GM18511 (cell line): ENCODE measurements at regions not wholly inside any gene's neighbourhood (a gene's known extent, or its start where the extent isn't known, plus 50 kb on each side); places are given as distances from the start of the nearest gene placed in this dataset.

Experiments used
- ATAC-seq: cut with Tn5 transposase; IDR thresholded peaks from one replicate; pipeline ENCODE4 v1.9.1; 2021; ENCODE audit warnings: mild to moderate bottlenecking, moderate library complexity; ENCODE audit not compliant: unreplicated experiment

DNA sequence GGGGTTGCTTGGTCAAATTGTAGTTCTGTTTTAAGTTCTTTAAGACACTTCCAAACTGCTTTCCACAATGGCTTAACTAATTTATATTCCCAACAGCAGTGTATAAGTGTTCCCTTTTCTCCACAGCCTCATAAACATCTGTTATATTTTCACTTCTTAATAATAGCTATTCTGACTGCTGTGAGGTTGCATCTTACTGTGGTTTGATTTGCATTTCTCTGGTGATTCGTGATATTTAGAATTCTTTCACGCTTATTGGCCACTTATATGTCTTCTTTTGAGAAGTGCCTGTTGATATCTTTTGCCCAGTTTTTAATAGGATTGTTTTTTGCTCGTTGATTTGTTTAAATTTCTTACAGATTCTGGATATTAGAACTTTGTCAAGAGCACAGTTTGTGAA, 278.6 kb upstream of the ITM2A start:
- peak; percentile 65 for ATAC-seq

DNA sequence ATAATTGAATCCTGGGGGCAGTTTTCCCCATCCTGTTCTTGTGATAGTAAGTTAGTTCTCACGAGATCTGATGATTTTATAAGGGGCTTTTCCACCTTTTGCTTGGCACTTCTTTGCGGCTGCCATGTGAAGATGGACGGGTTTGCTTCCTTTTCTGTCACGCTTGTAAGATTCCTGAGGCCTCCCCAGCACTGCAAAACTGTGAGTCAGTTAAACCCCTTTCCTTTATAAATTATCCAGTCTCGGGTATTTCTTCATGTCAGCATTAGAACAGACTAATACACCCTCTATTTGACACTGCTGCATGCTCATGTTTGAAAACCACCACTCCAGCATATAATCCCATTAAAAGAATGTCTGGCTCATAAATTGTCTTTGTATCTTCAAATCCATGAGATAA, 264.4 kb upstream of the ITM2A start:
- ATAC-seq, result no peak

GRCh38 chrX:79630033-79631009, 263.2 kb upstream of the ITM2A start:
- peak; percentile 93 for ATAC-seq

- no peak for ATAC-seq
Observed at GRCh38 chrX:79623098-79623762, 256.1 kb upstream of the ITM2A start.

DNA sequence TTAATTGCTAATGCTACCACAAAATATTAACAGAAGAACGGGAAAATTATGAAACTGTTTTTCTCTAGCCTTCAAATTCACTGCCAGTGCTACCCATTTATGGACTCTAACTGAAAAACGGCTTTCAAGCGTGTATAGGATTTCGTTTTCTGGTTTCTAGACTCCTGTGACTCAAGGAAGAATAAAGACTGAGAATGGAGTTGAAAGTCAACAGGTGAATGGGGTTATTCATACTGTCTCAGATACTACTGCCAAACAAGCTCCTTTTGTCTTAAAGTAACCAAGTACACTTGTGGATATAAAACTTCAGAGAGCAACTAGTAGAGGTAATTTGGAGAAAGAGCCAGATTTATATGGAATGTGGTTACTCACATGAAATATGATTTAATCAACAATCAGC, 251.1 kb upstream of the ITM2A start:
- ATAC-seq, result no peak

DNA sequence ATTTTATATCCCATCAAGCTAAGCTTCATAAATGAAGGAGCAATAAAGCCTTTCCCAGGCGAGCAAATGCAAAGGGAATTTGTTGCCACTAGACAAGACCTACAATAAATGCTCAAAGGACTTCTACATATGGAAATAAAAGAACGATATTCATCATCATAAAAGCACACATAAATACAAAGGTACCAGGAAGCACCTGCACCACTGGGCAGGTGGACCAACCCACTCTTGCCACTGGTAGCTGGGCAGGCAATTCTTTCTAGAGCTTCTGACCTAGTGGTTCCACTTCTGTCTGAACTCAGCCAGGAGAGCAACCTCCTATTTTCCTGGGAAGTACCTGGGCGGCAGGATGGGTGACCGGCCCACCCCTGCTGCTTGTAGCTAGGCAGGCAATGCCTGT, 237.2 kb upstream of the ITM2A start:
- ATAC-seq, result no peak

- ATAC-seq, result no peak
Observed at GRCh38 chrX:79601341-79602131, 234.4 kb upstream of the ITM2A start.

- no peak for ATAC-seq
Observed at GRCh38 chrX:79592259-79592658, 225.1 kb upstream of the ITM2A start.

GRCh38 chrX:79588233-79588632, 221.1 kb upstream of the ITM2A start:
- ATAC-seq, result no peak

- ATAC-seq, result no peak
Observed at GRCh38 chrX:79573760-79574159, 206.6 kb upstream of the ITM2A start.

GRCh38 chrX:79572566-79572965, 205.4 kb upstream of the ITM2A start:
- ATAC-seq, result no peak

- ATAC-seq, result no peak
Observed at GRCh38 chrX:79570524-79571240, 203.5 kb upstream of the ITM2A start.

DNA sequence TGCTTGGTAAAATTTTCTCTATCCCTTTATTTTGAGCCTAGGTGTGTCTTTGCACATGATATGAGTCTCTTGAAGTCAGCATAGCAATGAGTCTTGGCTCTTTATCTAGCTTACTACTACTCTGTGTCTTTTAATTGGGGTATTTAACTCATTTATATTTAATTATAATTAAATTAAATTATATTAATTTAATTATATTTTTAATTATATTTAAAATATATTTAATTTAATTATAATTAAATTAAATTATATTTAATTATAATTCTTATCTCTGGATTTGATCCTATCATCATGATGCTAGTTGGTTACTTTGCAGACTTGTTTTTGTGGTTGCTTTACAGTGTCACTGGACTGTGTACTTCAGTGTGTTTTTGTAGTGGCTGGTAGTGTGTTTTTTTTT, 201.2 kb upstream of the ITM2A start:
- no peak for ATAC-seq

- ATAC-seq, result no peak
Observed at GRCh38 chrX:79564362-79564761, 197.2 kb upstream of the ITM2A start.

DNA sequence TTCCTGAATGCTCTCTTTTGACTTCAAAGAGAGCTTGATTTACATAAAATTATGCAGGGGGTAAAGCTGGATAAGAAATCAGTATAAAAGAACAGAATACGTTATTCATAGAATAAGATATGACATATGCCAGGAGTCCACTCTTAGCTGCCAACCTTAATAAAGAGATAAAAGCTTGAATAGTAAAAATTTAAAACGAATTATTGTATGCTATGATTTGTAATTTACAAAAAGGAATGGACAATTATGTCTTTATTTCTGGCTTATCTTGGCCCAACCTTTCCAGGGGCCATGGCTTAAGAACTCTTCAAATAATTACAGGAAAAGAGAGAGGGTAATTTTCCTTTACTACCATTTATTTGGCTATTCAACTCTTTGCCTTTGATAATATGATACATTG, 192.2 kb upstream of the ITM2A start:
- ATAC-seq, result no peak

DNA sequence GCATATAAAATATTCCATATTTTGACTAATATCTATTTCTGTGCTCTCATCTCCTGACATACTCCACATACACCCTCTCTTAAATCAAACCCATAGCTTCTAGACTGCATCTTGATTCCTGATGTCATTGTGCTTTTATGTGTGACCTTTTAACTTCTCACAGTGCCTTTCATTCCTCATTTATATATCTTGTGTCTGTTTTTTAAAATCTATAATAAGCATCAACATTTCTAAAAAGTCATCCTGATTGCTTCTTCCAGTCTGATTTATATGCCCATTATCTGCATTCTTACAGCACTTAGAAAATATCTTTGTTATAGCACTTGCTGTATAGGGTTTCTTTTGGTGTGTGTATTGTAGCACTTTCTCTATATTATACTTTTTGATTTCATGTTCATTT, 190.1 kb upstream of the ITM2A start:
- no peak for ATAC-seq

DNA sequence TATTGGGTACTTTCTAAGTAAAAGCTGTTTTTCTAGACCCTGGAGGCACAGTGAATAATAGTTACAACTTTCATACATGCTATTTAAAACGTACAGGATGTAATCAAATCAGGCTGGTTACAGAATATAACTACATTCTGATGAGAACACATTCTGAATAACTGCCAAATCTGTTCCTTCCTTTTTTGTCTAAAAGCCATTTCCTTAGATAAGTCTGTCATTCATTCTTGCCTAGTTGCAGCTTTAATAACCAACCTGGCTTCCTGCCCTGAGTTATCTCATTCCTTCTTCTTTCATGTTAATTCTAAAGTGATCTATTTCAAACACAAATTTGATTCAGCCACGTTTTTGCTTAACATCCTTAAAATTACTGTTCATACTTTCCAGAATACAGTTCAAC, 189.7 kb upstream of the ITM2A start:
- no peak for ATAC-seq

DNA sequence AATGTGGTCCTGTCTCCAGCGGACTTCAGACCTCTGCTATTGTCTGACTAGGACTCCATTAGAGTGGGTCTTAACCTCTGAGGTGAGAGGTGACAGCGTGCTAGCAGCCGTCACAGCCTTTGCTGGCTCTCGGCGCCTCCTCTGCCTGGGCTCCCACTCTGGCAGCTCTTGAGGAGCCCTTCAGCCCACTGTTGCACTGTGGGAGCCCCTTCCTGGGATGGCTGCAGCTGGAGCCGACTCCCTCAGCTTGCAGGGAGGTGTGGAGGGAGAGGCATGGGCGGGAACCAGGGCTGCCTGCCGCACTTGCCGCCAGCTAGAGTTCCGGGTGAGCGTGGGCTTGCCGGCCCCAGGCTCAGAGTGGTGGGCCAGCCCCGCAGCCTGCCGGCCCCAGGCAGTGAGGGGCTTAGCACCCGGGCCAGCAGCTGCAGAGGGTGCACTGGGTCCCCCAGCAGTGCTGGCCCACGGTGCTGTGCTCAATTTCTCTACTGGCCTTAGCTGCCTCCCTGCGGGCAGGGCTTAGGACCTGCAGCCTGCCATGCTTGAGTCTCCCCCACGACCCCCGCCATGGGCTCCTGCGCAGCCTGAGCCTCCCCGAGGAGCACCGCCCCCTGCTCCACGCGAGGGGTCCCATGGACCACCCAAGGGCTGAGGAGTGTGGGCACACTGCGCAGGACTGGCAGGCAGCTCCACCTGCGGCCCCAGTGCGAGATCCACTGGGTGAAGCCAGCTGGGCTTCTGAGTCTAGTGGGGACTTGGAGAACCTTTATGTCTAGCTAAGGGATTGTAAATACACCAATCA, 163.4 kb upstream of the ITM2A start:
- ATAC-seq, result no peak

DNA sequence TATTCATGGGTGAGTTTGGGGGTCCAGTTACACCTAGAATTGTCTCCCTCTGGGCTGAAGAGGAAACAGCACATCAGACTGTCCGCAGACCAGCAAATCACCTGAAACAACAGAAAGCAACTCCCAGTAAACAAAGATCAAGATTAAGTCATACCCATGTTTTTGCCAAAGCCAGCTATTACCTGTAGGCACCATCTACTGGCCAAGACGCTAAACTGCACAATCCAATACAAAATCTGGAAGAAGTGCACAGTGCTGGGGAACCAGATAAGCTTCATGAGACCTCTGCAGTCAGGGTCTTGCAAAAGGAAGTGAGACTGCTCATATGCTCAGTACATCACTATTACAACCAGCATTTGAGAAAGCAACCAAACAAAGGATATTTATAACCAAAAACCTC, 157.5 kb upstream of the ITM2A start:
- ATAC-seq, result no peak

- no peak for ATAC-seq
Observed at GRCh38 chrX:79515529-79515928, 148.4 kb upstream of the ITM2A start.
